ENCODE measurements at regions not wholly inside any gene's neighbourhood (a gene's known extent, or its start where the extent isn't known, plus 50 kb on each side); places are given as distances from the start of the nearest gene placed in this dataset.

DNA sequence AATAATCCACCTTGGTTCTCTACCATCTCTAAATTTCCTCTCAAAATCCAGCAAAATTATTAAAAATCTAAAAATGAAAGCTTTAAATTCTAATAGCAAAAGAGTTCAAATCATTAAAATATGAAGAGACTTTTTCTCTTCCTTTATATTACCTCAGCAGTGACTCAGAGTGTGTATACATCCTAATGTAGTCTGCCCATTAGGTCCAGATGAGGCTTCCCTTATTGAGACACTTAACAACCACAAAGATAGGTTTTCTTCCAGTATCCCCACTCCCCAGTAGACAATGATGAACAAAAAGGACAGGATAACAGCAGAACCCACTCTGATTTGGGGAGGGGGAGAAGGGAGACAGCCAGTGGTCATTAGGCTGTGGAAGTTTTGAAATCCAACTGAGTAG is 61.5 kb upstream of the DCBLD2 start:
- DNase-seq (ENCODE audit: low spot score in 2 of 2): no peak
- TF ChIP-seq, protein P1, sequence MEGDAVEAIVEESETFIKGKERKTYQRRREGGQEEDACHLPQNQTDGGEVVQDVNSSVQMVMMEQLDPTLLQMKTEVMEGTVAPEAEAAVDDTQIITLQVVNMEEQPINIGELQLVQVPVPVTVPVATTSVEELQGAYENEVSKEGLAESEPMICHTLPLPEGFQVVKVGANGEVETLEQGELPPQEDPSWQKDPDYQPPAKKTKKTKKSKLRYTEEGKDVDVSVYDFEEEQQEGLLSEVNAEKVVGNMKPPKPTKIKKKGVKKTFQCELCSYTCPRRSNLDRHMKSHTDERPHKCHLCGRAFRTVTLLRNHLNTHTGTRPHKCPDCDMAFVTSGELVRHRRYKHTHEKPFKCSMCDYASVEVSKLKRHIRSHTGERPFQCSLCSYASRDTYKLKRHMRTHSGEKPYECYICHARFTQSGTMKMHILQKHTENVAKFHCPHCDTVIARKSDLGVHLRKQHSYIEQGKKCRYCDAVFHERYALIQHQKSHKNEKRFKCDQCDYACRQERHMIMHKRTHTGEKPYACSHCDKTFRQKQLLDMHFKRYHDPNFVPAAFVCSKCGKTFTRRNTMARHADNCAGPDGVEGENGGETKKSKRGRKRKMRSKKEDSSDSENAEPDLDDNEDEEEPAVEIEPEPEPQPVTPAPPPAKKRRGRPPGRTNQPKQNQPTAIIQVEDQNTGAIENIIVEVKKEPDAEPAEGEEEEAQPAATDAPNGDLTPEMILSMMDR (IDR thresholded peaks at IDR 0.05): no peak
- TF ChIP-seq POLR2A (IDR thresholded peaks at IDR 0.05): no peak
- H3K4me3 ChIP-seq (ENCODE audit: low read depth, poor library complexity, severe bottlenecking): no peak overlapping the region
- intact Hi-C loops (cut with DNase I; ENCODE audit: low total_unique reads): no loop called here

- DNase-seq (ENCODE audit: low spot score in 2 of 2): no peak
- 90 to 93% methylated on average over 4 of the region's 4 CpGs for WGBS, 2 donors
- intact Hi-C loops (cut with DNase I; ENCODE audit: low total_unique reads): no loop called here
- H3K4me3 ChIP-seq (ENCODE audit: low read depth, poor library complexity, severe bottlenecking): no peak overlapping the region
- TF ChIP-seq, protein P1 (IDR thresholded peaks at IDR 0.05): no peak
- TF ChIP-seq POLR2A (IDR thresholded peaks at IDR 0.05): no peak
Observed at GRCh38 chr3:98962189-98962930, 60.9 kb upstream of the DCBLD2 start.

GRCh38 chr3:98961161-98962155 is 60.0 kb upstream of the DCBLD2 start:
- intact Hi-C loops (cut with DNase I; ENCODE audit: low total_unique reads): no loop called here
- TF ChIP-seq, protein P1 (IDR thresholded peaks at IDR 0.05): no peak
- no peak for TF ChIP-seq POLR2A (IDR thresholded peaks at IDR 0.05)
- DNase-seq (ENCODE audit: low spot score in 2 of 2): no peak
- 51 to 67% methylated on average over 2 of the region's 2 CpGs for WGBS, 2 donors
- H3K4me3 ChIP-seq (ENCODE audit: low read depth, poor library complexity, severe bottlenecking): no peak overlapping the region

DNA sequence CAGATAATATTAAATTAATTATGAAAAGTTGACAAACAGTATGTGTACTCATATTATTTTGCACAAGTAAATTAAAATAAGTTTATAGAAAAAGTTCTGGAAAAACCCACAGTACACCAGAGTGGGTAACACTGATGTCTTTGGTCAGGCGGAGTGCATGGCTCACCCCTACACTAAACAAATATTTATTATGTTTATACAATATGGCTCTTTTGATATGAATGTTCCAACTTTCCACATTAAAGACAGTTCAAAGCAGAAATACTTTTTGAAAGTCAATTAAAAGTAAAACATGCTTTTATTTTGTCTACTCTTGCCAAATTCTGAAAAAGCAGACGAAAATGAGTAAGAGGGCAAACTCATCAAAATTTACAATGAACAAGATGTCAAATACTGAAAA is 56.2 kb upstream of the DCBLD2 start:
- TF ChIP-seq, protein P1 (IDR thresholded peaks at IDR 0.05): no peak
- TF ChIP-seq POLR2A (IDR thresholded peaks at IDR 0.05): no peak
- 72 to 77% methylated on average over 2 of the region's 2 CpGs for WGBS, 2 donors
- H3K4me3 ChIP-seq (ENCODE audit: low read depth, poor library complexity, severe bottlenecking): no peak overlapping the region
- no peak for DNase-seq (ENCODE audit: low spot score in 2 of 2)
- intact Hi-C loops (cut with DNase I; ENCODE audit: low total_unique reads): no loop called here

GRCh38 chr3:98956008-98956407 is 54.5 kb upstream of the DCBLD2 start:
- no peak overlapping the region for H3K4me3 ChIP-seq (ENCODE audit: low read depth, poor library complexity, severe bottlenecking)
- TF ChIP-seq, protein P1 (IDR thresholded peaks at IDR 0.05): no peak
- TF ChIP-seq POLR2A (IDR thresholded peaks at IDR 0.05): no peak
- no peak for DNase-seq (ENCODE audit: low spot score in 2 of 2)
- intact Hi-C loops (cut with DNase I; ENCODE audit: low total_unique reads): no loop called here
